HG02852 (cell line): ENCODE measurements at regions not wholly inside any gene's neighbourhood (a gene's known extent, or its start where the extent isn't known, plus 50 kb on each side); places are given as distances from the start of the nearest gene placed in this dataset.
"Not testable (repeated sequence)": the region's sequence is repeated elsewhere in the genome, so short reads cannot be mapped to it uniquely, and the experiment has no call there.

Source experiments
- ATAC-seq: cut with Tn5 transposase; IDR thresholded peaks from one replicate; pipeline ENCODE4 v1.9.1; 2021; ENCODE audit warnings: mild to moderate bottlenecking, moderate library complexity; ENCODE audit not compliant: unreplicated experiment

- no peak for ATAC-seq
Observed at GRCh38 chr3:174536319-174536718, 322.8 kb upstream of the NAALADL2 start.

- ATAC-seq: no peak
Observed at GRCh38 chr3:174538151-174538550, 321.0 kb upstream of the NAALADL2 start.

GRCh38 chr3:174540116-174540908 is 318.8 kb upstream of the NAALADL2 start:
- no peak for ATAC-seq

- no peak for ATAC-seq
Observed at GRCh38 chr3:174541708-174542315, 317.3 kb upstream of the NAALADL2 start.

GRCh38 chr3:174547801-174548435 is 311.2 kb upstream of the NAALADL2 start:
- no peak for ATAC-seq

- no peak for ATAC-seq
Observed at GRCh38 chr3:174548841-174549623, 310.1 kb upstream of the NAALADL2 start.

- ATAC-seq: no peak
Observed at GRCh38 chr3:174581558-174581957, 277.6 kb upstream of the NAALADL2 start.

- ATAC-seq: no peak
Observed at GRCh38 chr3:174583396-174583795, 275.7 kb upstream of the NAALADL2 start.

GRCh38 chr3:174587137-174587536 is 272.0 kb upstream of the NAALADL2 start:
- ATAC-seq: not testable (repeated sequence)

- no peak for ATAC-seq
Observed at GRCh38 chr3:174596447-174596982, 262.6 kb upstream of the NAALADL2 start.

- no peak for ATAC-seq
Observed at GRCh38 chr3:174598885-174599439, 260.2 kb upstream of the NAALADL2 start.

GRCh38 chr3:174613173-174613572 is 246.0 kb upstream of the NAALADL2 start:
- no peak for ATAC-seq

- ATAC-seq: no peak
Observed at GRCh38 chr3:174614036-174614435, 245.1 kb upstream of the NAALADL2 start.

GRCh38 chr3:174618368-174619080 is 240.6 kb upstream of the NAALADL2 start:
- ATAC-seq: no peak

- no peak for ATAC-seq
Observed at GRCh38 chr3:174619239-174619638, 239.9 kb upstream of the NAALADL2 start.

- ATAC-seq: no peak
Observed at GRCh38 chr3:174620138-174620537, 239.0 kb upstream of the NAALADL2 start.

GRCh38 chr3:174620855-174621472 is 238.2 kb upstream of the NAALADL2 start:
- ATAC-seq: no peak

- no peak for ATAC-seq
Observed at GRCh38 chr3:174633342-174633741, 225.8 kb upstream of the NAALADL2 start.

- ATAC-seq: no peak
Observed at GRCh38 chr3:174636451-174636850, 222.7 kb upstream of the NAALADL2 start.

- ATAC-seq: no peak
Observed at GRCh38 chr3:174639406-174639805, 219.7 kb upstream of the NAALADL2 start.
